GM12872 (cell line): ENCODE measurements at regions not wholly inside any gene's neighbourhood (a gene's known extent, or its start where the extent isn't known, plus 50 kb on each side); places are given as distances from the start of the nearest gene placed in this dataset.

Source experiments
- CTCF ChIP-seq: IDR thresholded peaks from 3 replicates; pipeline ENCODE4 v1.5.1; 2011; ENCODE audit warnings: low read depth, mild to moderate bottlenecking, low read length, moderate library complexity; ENCODE audit not compliant: insufficient read depth

GRCh38 chr13:65597839-65598818, 1632.0 kb downstream of the PCDH9 start:
- no peak for TF ChIP-seq CTCF

- no peak for TF ChIP-seq CTCF
These were observed 1634.2 kb downstream of the PCDH9 start for GRCh38 chr13:65595916-65596315.

- TF ChIP-seq CTCF = no peak
These were observed 1635.8 kb downstream of the PCDH9 start for GRCh38 chr13:65594298-65594781.

GRCh38 chr13:65593298-65593874, 1636.8 kb downstream of the PCDH9 start:
- no peak for TF ChIP-seq CTCF

- no peak for TF ChIP-seq CTCF
These were observed 1637.4 kb downstream of the PCDH9 start for GRCh38 chr13:65592731-65593130.

- TF ChIP-seq CTCF = no peak
These were observed 1644.8 kb downstream of the PCDH9 start for GRCh38 chr13:65585346-65585745.

- no peak for TF ChIP-seq CTCF
These were observed 1646.0 kb downstream of the PCDH9 start for GRCh38 chr13:65584126-65584525.
